ENCODE measurements at regions not wholly inside any gene's neighbourhood (a gene's known extent, or its start where the extent isn't known, plus 50 kb on each side); places are given as distances from the start of the nearest gene placed in this dataset.

- Mint-ChIP-seq H3K27ac (ENCODE audit: unreplicated experiment) (no peak overlapping the region), H3K9me3 (ENCODE audit: unreplicated experiment) (no peaks in the 10 kb centered on the region), H3K27me3 (ENCODE audit: insufficient read depth, unreplicated experiment) (no peaks in the 10 kb centered on the region), H3K4me3 (ENCODE audit: unreplicated experiment) (no peak overlapping the region), H3K36me3 (ENCODE audit: insufficient read depth, unreplicated experiment) (no peaks in the 10 kb centered on the region), H3K4me1 (ENCODE audit: low read depth, unreplicated experiment) (peaks cover 11% of the 10 kb centered on the region)
- ChIA-PET CTCF (no interaction called here), POLR2A (no interaction called here)
- BruUV-seq (replicated peaks) = no TSS peak
- Histone ChIP-seq H3K4me3 (ENCODE audit: low read depth, low read length) (no peak overlapping the region), H3K27me3 (replicated peaks; ENCODE audit: control insufficient read depth, insufficient read depth, low read length) (no peaks in the 10 kb centered on the region), H3K36me3 (ENCODE audit: control insufficient read depth, insufficient read depth, low read length) (no peaks in the 10 kb centered on the region), H3K4me1 (no peaks in the 10 kb centered on the region), H3K9me3 (no peaks in the 10 kb centered on the region)
- TF ChIP-seq CTCF (IDR thresholded peaks at IDR 0.05; ENCODE audit: insufficient read depth in 1 of 2, low read depth in 1 of 2, low read length in 1 of 2, severe bottlenecking in 1 of 2, unreplicated experiment in 1 of 2) = no peak
- intact Hi-C loops (cut with micrococcal nuclease; ENCODE audit: unreplicated experiment) = no loop called here
- DNase-seq = peak in 1 of 2 experiments; percentile 6
These were observed 175.4 kb downstream of the KLF12 start for GRCh38 chr13:73958657-73959397.

- Mint-ChIP-seq H3K9me3 (ENCODE audit: unreplicated experiment) (no peaks in the 10 kb centered on the region), H3K27me3 (ENCODE audit: insufficient read depth, unreplicated experiment) (no peaks in the 10 kb centered on the region), H3K4me3 (ENCODE audit: unreplicated experiment) (no peak overlapping the region), H3K36me3 (ENCODE audit: insufficient read depth, unreplicated experiment) (no peaks in the 10 kb centered on the region), H3K27ac (ENCODE audit: unreplicated experiment) (no peak overlapping the region), H3K4me1 (ENCODE audit: low read depth, unreplicated experiment) (peaks cover 11% of the 10 kb centered on the region)
- POLR2A ChIA-PET = no interaction called here
- intact Hi-C loops (cut with micrococcal nuclease; ENCODE audit: unreplicated experiment) = no loop called here
- no TSS peak for BruUV-seq (replicated peaks)
- CTCF ChIA-PET = no interaction called here
- DNase-seq = no peak
- TF ChIP-seq CTCF (IDR thresholded peaks at IDR 0.05; ENCODE audit: insufficient read depth in 1 of 2, low read depth in 1 of 2, low read length in 1 of 2, severe bottlenecking in 1 of 2, unreplicated experiment in 1 of 2) = no peak
- Histone ChIP-seq H3K4me1 (no peaks in the 10 kb centered on the region), H3K27me3 (replicated peaks; ENCODE audit: control insufficient read depth, insufficient read depth, low read length) (no peaks in the 10 kb centered on the region), H3K36me3 (ENCODE audit: control insufficient read depth, insufficient read depth, low read length) (no peaks in the 10 kb centered on the region), H3K9me3 (no peaks in the 10 kb centered on the region), H3K4me3 (ENCODE audit: low read depth, low read length) (no peak overlapping the region)
These were observed 176.3 kb downstream of the KLF12 start for GRCh38 chr13:73957889-73958288.

GRCh38 chr13:73956795-73957408 is 177.3 kb downstream of the KLF12 start:
- ChIA-PET CTCF (no interaction called here), POLR2A (no interaction called here)
- TF ChIP-seq CTCF (IDR thresholded peaks at IDR 0.05; ENCODE audit: insufficient read depth in 1 of 2, low read depth in 1 of 2, low read length in 1 of 2, severe bottlenecking in 1 of 2, unreplicated experiment in 1 of 2) = no peak
- Mint-ChIP-seq H3K9me3 (ENCODE audit: unreplicated experiment) (no peaks in the 10 kb centered on the region), H3K4me3 (ENCODE audit: unreplicated experiment) (no peak overlapping the region), H3K27me3 (ENCODE audit: insufficient read depth, unreplicated experiment) (no peaks in the 10 kb centered on the region), H3K36me3 (ENCODE audit: insufficient read depth, unreplicated experiment) (no peaks in the 10 kb centered on the region), H3K4me1 (ENCODE audit: low read depth, unreplicated experiment) (peaks cover 5% of the 10 kb centered on the region), H3K27ac (ENCODE audit: unreplicated experiment) (no peak overlapping the region)
- no peaks in the 10 kb centered on the region for H3K27me3 ChIP-seq (replicated peaks; ENCODE audit: control insufficient read depth, insufficient read depth, low read length)
- no TSS peak for BruUV-seq (replicated peaks)
- no peaks in the 10 kb centered on the region for H3K36me3 ChIP-seq (ENCODE audit: control insufficient read depth, insufficient read depth, low read length)
- H3K4me1 ChIP-seq = no peaks in the 10 kb centered on the region
- no peak for DNase-seq
- H3K9me3 ChIP-seq = no peaks in the 10 kb centered on the region
- intact Hi-C loops (cut with micrococcal nuclease; ENCODE audit: unreplicated experiment) = no loop called here
- no peak overlapping the region for H3K4me3 ChIP-seq (ENCODE audit: low read depth, low read length)

Data from Caco-2 (cell line).